ENCODE measurements at regions not wholly inside any gene's neighbourhood (a gene's known extent, or its start where the extent isn't known, plus 50 kb on each side); places are given as distances from the start of the nearest gene placed in this dataset.

GRCh38 chr15:36362509-36362915, 216.9 kb upstream of the CDIN1 start:
- Histone ChIP-seq H3K4me1 (peaks cover 0 to 27% (median 11%) of the 10 kb centered on the region in 4 donors), H3K4me3 (no peak overlapping the region), H3K9me3 (no peaks in the 10 kb centered on the region), H3K27me3 (no peaks in the 10 kb centered on the region), H3K36me3 (no peaks in the 10 kb centered on the region), H3K27ac (no peak overlapping the region)
- DNase-seq: no peak
- intact Hi-C loops (cut with DNase I): no loop called here
- TF ChIP-seq CTCF (IDR thresholded peaks at IDR 0.05) (no peak), POLR2AphosphoS5 (IDR thresholded peaks at IDR 0.05) (no peak), POLR2A (IDR thresholded peaks at IDR 0.05) (no peak), EP300 (IDR thresholded peaks at IDR 0.05) (no peak)
- 88 to 89% methylated on average over 7 of the region's 7 CpGs for WGBS, 2 donors

- Histone ChIP-seq H3K9me3 (no peaks in the 10 kb centered on the region), H3K36me3 (no peaks in the 10 kb centered on the region), H3K4me3 (no peak overlapping the region), H3K4me1 (peaks cover 0 to 18% (median 3%) of the 10 kb centered on the region in 4 donors), H3K27me3 (no peaks in the 10 kb centered on the region), H3K27ac (no peak overlapping the region)
- no peak for DNase-seq
- intact Hi-C loops (cut with DNase I): no loop called here
- no peak for TF ChIP-seq POLR2A (IDR thresholded peaks at IDR 0.05)
- no peak for TF ChIP-seq EP300 (IDR thresholded peaks at IDR 0.05)
- no peak for TF ChIP-seq POLR2AphosphoS5 (IDR thresholded peaks at IDR 0.05)
- no peak for TF ChIP-seq CTCF (IDR thresholded peaks at IDR 0.05)
- 60 to 79% methylated on average over 4 of the region's 4 CpGs for WGBS, 2 donors
These were observed 216.1 kb upstream of the CDIN1 start for GRCh38 chr15:36363335-36363734.

- no peaks in the 10 kb centered on the region for H3K27me3 ChIP-seq
- peaks cover 0 to 9% (median 0%) of the 10 kb centered on the region in 4 donors for H3K4me1 ChIP-seq
- no peaks in the 10 kb centered on the region for H3K9me3 ChIP-seq
- no peak for DNase-seq
- TF ChIP-seq POLR2AphosphoS5 (IDR thresholded peaks at IDR 0.05): no peak
- TF ChIP-seq EP300 (IDR thresholded peaks at IDR 0.05): no peak
- TF ChIP-seq POLR2A (IDR thresholded peaks at IDR 0.05): no peak
- no peak for TF ChIP-seq CTCF (IDR thresholded peaks at IDR 0.05)
- no peak overlapping the region for H3K4me3 ChIP-seq
- no peak overlapping the region for H3K27ac ChIP-seq
- no peaks in the 10 kb centered on the region for H3K36me3 ChIP-seq
- WGBS, 2 donors: 62 to 76% methylated on average over 3 of the region's 3 CpGs
- intact Hi-C loops (cut with DNase I): no loop called here
These were observed 215.0 kb upstream of the CDIN1 start for GRCh38 chr15:36364377-36364776.

- H3K27me3 ChIP-seq: no peaks in the 10 kb centered on the region
- no peak for DNase-seq
- intact Hi-C loops (cut with DNase I): no loop called here
- 44 to 58% methylated on average over 2 of the region's 2 CpGs for WGBS, 2 donors
- no peaks in the 10 kb centered on the region for H3K9me3 ChIP-seq
- TF ChIP-seq POLR2A (IDR thresholded peaks at IDR 0.05) (no peak), CTCF (IDR thresholded peaks at IDR 0.05) (no peak), EP300 (IDR thresholded peaks at IDR 0.05) (no peak), POLR2AphosphoS5 (IDR thresholded peaks at IDR 0.05) (no peak)
- peaks cover 0 to 9% (median 0%) of the 10 kb centered on the region in 4 donors for H3K4me1 ChIP-seq
- H3K36me3 ChIP-seq: no peaks in the 10 kb centered on the region
- H3K4me3 ChIP-seq: no peak overlapping the region
- no peak overlapping the region for H3K27ac ChIP-seq
These were observed 213.5 kb upstream of the CDIN1 start for GRCh38 chr15:36365963-36366362.

GRCh38 chr15:36370051-36370730, 209.2 kb upstream of the CDIN1 start:
- WGBS, 2 donors: 70 to 80% methylated on average over 3 of the region's 3 CpGs
- DNase-seq: no peak
- no peak overlapping the region for H3K4me3 ChIP-seq
- TF ChIP-seq POLR2A (IDR thresholded peaks at IDR 0.05) (no peak), POLR2AphosphoS5 (IDR thresholded peaks at IDR 0.05) (no peak), CTCF (IDR thresholded peaks at IDR 0.05) (no peak), EP300 (IDR thresholded peaks at IDR 0.05) (no peak)
- no peaks in the 10 kb centered on the region for H3K4me1 ChIP-seq
- intact Hi-C loops (cut with DNase I): no loop called here
- H3K9me3 ChIP-seq: no peaks in the 10 kb centered on the region
- H3K36me3 ChIP-seq: no peaks in the 10 kb centered on the region
- H3K27me3 ChIP-seq: no peaks in the 10 kb centered on the region
- H3K27ac ChIP-seq: no peak overlapping the region
